GDM1 (cell line): ENCODE measurements at regions not wholly inside any gene's neighbourhood (a gene's known extent, or its start where the extent isn't known, plus 50 kb on each side); places are given as distances from the start of the nearest gene placed in this dataset.

Experiments used
- DNase-seq: peaks from one replicate; lab custom pipeline; 2025; lab: John Stamatoyannopoulos, UW

- DNase-seq, result no peak
Observed at GRCh38 chr7:121450631-121451198, 54.6 kb upstream of the FAM3C start.

DNA sequence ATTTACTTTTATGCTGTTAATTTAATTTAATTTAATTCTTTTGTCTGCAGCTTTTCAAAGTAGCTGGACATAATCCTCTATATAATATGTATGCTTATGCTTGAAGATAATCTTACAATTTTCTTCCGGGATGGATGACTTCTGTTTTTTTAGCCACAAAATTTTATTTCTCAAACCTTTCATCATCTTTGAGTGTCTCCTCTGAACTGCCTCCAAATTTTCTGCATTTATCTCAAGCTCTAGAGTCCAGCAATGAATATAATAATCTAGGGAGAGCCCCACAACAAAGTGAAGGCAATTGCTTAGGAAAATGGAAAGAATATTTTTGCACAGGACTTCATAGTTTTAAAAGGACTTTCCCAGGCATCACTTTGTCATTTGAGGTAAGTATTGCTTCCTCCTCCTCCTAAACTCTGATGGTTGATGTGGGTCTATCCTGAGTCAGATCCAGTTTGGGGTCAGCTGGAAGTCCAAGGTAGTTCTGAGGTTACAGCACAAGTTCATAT, 53.7 kb upstream of the FAM3C start:
- no peak for DNase-seq

DNA sequence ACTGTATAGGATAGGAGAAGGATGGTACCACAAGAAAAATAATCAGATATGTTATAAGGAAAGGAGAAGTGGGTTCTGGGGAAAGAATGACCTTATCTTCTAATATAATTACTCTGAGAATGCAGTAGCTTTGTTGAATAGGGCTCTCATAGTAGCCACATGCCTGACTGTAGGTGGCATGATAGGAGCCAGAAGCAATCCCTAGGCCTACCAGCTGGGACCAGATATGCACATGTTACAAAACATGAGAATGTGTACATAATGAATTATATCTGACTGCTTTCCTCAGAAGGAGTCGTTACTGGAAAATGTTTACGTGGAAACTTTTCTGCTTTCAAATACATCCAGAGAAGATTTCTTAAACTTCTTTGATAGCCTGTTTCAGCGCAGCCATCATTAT, 53.2 kb upstream of the FAM3C start:
- DNase-seq, result no peak

GRCh38 chr7:121448429-121448828, 52.3 kb upstream of the FAM3C start:
- no peak for DNase-seq

DNA sequence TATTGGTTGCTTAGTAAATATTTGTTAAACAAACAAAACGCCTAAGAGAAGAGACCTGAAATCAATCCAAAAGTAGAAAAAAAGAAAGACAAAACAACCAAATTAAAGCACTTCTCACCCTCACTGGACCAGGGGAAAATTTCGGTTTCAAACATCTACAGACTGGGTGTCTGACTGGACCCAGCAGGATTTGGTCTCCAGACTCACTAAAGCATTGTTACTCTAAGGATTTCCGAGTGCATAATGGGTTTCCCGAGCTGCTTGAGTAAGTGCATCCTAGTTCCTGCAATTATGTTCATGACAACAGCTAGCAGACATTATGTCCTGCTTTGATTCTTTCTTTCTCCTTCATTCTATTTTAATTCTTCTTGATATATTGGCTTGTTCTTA, 51.8 kb upstream of the FAM3C start:
- no peak for DNase-seq

- DNase-seq, result no peak
Observed at GRCh38 chr7:121447243-121447910, 51.3 kb upstream of the FAM3C start.

DNA sequence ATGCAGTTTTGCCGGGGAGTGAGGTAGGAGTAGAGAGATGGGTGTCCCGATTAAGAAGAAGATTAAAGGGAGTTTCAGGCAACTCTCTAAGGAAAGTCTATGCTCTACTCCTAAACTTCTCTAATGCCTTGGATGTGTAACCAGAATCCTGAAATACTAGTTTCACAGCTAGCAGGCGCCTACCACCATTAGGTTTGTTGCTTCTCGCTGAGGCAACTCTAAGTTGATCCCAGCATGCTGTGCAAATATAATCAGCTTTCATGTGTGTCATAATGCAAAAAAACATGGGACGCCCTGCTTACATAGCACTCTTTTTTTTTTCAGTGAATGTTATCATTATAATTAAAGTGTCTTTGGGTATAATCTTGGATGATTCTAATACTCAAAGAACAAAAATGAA, 50.4 kb upstream of the FAM3C start:
- DNase-seq, result no peak
